ENCODE measurements at regions not wholly inside any gene's neighbourhood (a gene's known extent, or its start where the extent isn't known, plus 50 kb on each side); places are given as distances from the start of the nearest gene placed in this dataset.
"Not testable (repeated sequence)": the region's sequence is repeated elsewhere in the genome, so short reads cannot be mapped to it uniquely, and the experiment has no call there.

- DNase-seq (ENCODE audit: low read depth), result no peak
These were observed 79.5 kb downstream of the FAM161A start for GRCh38 chr2:61774351-61774750.

GRCh38 chr2:61771904-61772845 lies 81.7 kb downstream of the FAM161A start:
- DNase-seq (ENCODE audit: low read depth), result no peak

GRCh38 chr2:61770746-61771145 lies 83.1 kb downstream of the FAM161A start:
- peak; percentile 33 for DNase-seq (ENCODE audit: low read depth)

- DNase-seq (ENCODE audit: low read depth), result no peak
These were observed 83.6 kb downstream of the FAM161A start for GRCh38 chr2:61770298-61770697.

- no peak for DNase-seq (ENCODE audit: low read depth)
These were observed 84.7 kb downstream of the FAM161A start for GRCh38 chr2:61769093-61769675.

- peak; percentile 96 for DNase-seq (ENCODE audit: low read depth)
These were observed 89.6 kb downstream of the FAM161A start for GRCh38 chr2:61764035-61764800.

GRCh38 chr2:61763605-61764034 lies 90.2 kb downstream of the FAM161A start:
- peak; percentile 76 for DNase-seq (ENCODE audit: low read depth)

GRCh38 chr2:61762292-61762691 lies 91.6 kb downstream of the FAM161A start:
- no peak for DNase-seq (ENCODE audit: low read depth)

- DNase-seq (ENCODE audit: low read depth), result no peak
These were observed 94.1 kb downstream of the FAM161A start for GRCh38 chr2:61759718-61760117.

- DNase-seq (ENCODE audit: low read depth), result no peak
These were observed 94.9 kb downstream of the FAM161A start for GRCh38 chr2:61759005-61759404.

GRCh38 chr2:61758159-61758558 lies 95.7 kb downstream of the FAM161A start:
- no peak for DNase-seq (ENCODE audit: low read depth)

- no peak for DNase-seq (ENCODE audit: low read depth)
These were observed 100.3 kb downstream of the FAM161A start for GRCh38 chr2:61753512-61753911.

GRCh38 chr2:61750624-61751023 lies 103.2 kb downstream of the FAM161A start:
- DNase-seq (ENCODE audit: low read depth), result no peak

GRCh38 chr2:61742955-61743354 lies 110.9 kb downstream of the FAM161A start:
- DNase-seq (ENCODE audit: low read depth), result no peak

- DNase-seq (ENCODE audit: low read depth), result no peak
These were observed 116.0 kb downstream of the FAM161A start for GRCh38 chr2:61737841-61738240.

- peak; percentile 13 for DNase-seq (ENCODE audit: low read depth)
These were observed 116.9 kb downstream of the FAM161A start for GRCh38 chr2:61736953-61737352.

- no peak for DNase-seq (ENCODE audit: low read depth)
These were observed 120.3 kb downstream of the FAM161A start for GRCh38 chr2:61733563-61733962.

- DNase-seq (ENCODE audit: low read depth), result no peak
These were observed 121.1 kb downstream of the FAM161A start for GRCh38 chr2:61732787-61733186.

- peak; percentile 18 for DNase-seq (ENCODE audit: low read depth)
These were observed 126.1 kb downstream of the FAM161A start for GRCh38 chr2:61727746-61728145.

GRCh38 chr2:61726456-61727209 lies 127.2 kb downstream of the FAM161A start:
- no peak for DNase-seq (ENCODE audit: low read depth)

- DNase-seq (ENCODE audit: low read depth), result not testable (repeated sequence)
These were observed 130.5 kb downstream of the FAM161A start for GRCh38 chr2:61723364-61723763.

GRCh38 chr2:61722800-61723199 lies 131.1 kb downstream of the FAM161A start:
- no peak for DNase-seq (ENCODE audit: low read depth)

Data from renal cortical epithelial cell (primary cell).